ENCODE measurements at regions not wholly inside any gene's neighbourhood (a gene's known extent, or its start where the extent isn't known, plus 50 kb on each side); places are given as distances from the start of the nearest gene placed in this dataset.

DNA sequence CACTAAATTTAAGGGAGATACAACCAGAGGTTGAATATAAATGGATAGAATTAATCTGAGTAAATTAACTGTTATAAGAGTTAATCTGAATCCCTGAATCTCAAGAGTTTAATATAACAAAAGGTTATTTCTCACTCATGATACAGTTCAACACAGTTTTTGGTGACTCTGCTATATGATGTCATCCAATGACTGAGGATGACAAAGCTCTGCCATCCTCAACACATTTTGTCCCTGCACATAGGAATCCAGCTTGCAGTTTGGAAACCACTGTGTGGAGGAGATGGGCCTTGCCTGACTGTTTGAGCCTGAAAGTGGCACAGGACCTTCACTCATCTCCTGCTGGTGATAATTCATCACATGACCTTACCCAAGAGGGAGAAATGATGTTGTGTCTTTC, 121.0 kb upstream of the MPPED2 start:
- no peak for DNase-seq (ENCODE audit: low read depth)
- TF ChIP-seq, protein P1, sequence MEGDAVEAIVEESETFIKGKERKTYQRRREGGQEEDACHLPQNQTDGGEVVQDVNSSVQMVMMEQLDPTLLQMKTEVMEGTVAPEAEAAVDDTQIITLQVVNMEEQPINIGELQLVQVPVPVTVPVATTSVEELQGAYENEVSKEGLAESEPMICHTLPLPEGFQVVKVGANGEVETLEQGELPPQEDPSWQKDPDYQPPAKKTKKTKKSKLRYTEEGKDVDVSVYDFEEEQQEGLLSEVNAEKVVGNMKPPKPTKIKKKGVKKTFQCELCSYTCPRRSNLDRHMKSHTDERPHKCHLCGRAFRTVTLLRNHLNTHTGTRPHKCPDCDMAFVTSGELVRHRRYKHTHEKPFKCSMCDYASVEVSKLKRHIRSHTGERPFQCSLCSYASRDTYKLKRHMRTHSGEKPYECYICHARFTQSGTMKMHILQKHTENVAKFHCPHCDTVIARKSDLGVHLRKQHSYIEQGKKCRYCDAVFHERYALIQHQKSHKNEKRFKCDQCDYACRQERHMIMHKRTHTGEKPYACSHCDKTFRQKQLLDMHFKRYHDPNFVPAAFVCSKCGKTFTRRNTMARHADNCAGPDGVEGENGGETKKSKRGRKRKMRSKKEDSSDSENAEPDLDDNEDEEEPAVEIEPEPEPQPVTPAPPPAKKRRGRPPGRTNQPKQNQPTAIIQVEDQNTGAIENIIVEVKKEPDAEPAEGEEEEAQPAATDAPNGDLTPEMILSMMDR (conservative IDR thresholded peaks at IDR 0.05; ENCODE audit: low read depth, low read length), result no peak
- no peak overlapping the region for H3K4me3 ChIP-seq (ENCODE audit: low read depth, low read length)

DNA sequence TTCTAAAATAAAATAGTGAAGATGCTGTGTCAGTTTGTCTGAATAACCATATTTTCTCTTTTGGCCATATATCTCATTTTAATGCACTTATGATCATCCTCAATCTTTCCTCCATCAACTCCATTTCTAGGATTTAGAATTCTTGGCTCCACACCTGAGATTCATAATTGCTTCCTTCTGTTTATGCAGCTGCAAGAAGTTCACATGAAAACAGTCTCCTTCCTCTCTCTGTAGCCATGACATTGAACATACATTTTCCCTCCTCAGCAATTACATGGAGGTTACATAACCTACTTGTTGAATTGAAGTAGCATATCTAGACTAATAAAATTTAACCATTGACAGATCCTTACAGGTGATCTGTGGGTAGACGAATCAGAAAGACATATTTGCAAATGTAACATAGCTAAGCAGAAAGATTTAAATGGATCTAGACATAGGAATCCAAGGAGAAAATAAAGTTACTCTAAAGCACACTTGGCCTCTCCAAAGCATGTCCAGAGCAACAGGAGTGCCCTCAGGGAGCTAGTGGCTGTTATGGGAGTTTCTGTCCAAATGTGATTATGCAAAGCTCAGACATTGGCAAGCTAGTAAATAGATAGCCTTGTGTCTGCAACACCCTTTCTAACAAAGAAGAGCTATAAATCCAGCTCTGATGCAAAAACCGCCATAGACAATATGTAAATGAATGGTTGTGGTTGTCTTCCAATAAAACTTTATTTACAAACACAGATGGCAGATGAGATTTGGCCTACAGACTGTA, 119.9 kb upstream of the MPPED2 start:
- no peak overlapping the region for H3K4me3 ChIP-seq (ENCODE audit: low read depth, low read length)
- TF ChIP-seq, protein P1 (conservative IDR thresholded peaks at IDR 0.05; ENCODE audit: low read depth, low read length), result no peak
- DNase-seq (ENCODE audit: low read depth), result no peak

DNA sequence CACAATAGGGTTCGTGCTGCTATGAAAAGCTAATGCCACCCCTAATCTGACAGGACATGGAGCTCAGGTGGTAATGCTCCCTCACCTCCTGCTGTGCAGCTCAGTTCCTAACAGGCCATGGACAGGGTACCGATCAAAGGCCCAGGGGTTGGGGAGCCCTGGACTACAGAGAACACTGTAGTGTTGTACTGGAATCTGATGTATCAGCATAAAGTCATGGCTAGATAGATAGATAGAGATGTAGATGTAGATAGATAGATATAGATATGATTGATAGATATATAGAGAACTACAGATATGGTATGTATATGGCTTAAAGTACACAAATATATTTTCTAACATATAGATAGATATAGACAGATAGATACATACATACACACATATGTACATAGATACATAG, 112.3 kb upstream of the MPPED2 start:
- no peak overlapping the region for H3K4me3 ChIP-seq (ENCODE audit: low read depth, low read length)
- DNase-seq (ENCODE audit: low read depth), result no peak
- TF ChIP-seq, protein P1 (conservative IDR thresholded peaks at IDR 0.05; ENCODE audit: low read depth, low read length), result no peak

DNA sequence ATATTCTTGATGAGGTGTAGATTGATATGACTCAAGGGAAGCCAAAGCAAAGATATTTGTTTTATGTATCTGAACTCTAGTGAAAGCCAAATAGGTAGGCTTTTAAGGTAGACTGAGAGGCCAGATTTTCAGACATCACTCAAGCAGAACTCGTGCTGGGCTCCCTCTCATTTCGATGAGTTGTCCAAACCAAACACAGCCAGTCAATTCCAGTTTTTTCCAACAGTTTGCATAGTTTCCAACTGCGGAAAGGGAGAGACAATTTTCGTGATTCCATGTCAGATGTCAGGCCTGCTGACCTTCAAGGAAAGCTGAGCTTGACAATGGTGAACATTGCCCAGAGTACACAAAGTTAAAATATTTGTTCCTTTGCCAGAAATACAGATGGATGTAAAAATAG, 110.9 kb upstream of the MPPED2 start:
- H3K4me3 ChIP-seq (ENCODE audit: low read depth, low read length), result no peak overlapping the region
- DNase-seq (ENCODE audit: low read depth), result no peak
- TF ChIP-seq, protein P1 (conservative IDR thresholded peaks at IDR 0.05; ENCODE audit: low read depth, low read length), result no peak

DNA sequence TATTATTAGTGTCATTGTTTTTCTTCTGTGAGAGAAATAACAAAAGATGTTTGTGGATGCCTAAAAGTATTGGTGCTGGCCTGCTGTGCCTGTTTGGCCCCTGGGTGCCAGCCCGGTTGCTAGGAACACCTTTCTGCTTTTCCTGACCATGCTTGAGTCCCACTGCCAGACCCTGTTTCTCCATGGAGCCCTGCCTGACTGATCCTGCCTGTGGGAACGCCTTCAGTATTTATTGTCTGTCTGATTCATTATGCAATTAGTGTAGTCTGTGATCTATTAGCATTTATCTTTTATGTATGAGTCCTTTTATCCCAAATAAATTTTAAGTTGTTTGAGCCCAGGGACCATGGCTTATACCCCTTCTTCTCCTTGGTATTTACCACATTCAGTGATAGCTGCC, 98.6 kb upstream of the MPPED2 start:
- no peak for DNase-seq (ENCODE audit: low read depth)
- H3K4me3 ChIP-seq (ENCODE audit: low read depth, low read length), result no peak overlapping the region
- TF ChIP-seq, protein P1 (conservative IDR thresholded peaks at IDR 0.05; ENCODE audit: low read depth, low read length), result no peak

DNA sequence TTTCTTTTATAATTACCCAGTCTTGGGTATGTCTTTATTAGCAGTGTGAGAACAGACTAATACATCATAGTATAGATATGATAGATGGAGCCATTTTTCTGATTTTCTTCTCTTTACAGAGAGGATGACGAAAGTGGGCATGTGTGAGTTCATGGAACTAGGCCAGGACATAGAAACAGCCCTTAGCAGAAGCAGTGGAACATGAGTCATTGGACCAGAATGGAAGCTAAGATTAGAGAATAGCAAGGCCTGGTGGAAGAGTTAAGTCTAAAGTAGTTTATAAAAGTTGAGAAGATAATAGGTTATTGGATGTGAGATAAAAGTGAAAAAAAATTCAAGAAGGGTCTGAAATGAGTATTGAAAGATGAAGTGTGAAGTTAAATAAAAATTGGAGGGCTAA, 97.0 kb upstream of the MPPED2 start:
- peak; percentile 29 for DNase-seq (ENCODE audit: low read depth)
- H3K4me3 ChIP-seq (ENCODE audit: low read depth, low read length), result no peak overlapping the region
- TF ChIP-seq, protein P1 (conservative IDR thresholded peaks at IDR 0.05; ENCODE audit: low read depth, low read length), result no peak

DNA sequence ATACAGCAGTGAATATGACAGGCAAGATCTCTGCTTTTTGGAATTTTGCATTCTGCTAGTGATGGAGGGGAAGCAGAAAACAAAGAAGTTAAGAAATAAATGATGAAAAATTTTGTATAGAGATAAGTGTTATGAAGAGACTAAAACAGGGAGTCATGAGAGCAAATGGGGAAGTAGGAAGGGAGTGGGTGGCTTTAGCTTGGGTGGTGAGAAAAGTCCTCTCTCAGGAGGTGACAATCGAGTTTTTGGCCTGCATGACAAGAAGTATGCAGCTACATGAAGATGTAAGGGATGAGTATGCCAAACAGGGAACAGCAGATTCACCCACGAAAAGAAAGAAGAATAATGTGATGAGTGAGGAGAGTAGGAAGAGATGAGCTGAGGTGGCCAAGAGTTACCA, 80.7 kb upstream of the MPPED2 start:
- DNase-seq (ENCODE audit: low read depth), result no peak
- TF ChIP-seq, protein P1 (conservative IDR thresholded peaks at IDR 0.05; ENCODE audit: low read depth, low read length), result no peak
- no peak overlapping the region for H3K4me3 ChIP-seq (ENCODE audit: low read depth, low read length)

Data from choroid plexus epithelial cell (primary cell).